GM20000 (cell line): ENCODE measurements at regions not wholly inside any gene's neighbourhood (a gene's known extent, or its start where the extent isn't known, plus 50 kb on each side); places are given as distances from the start of the nearest gene placed in this dataset.
"Not testable (repeated sequence)": the region's sequence is repeated elsewhere in the genome, so short reads cannot be mapped to it uniquely, and the experiment has no call there.

ENCODE experiments used
- DNase-seq: peaks from one replicate; pipeline ENCODE4 v3.0.0; 2012; ENCODE audit warnings: low spot score
- TF ChIP-seq, protein P1 (sequence below): IDR thresholded peaks from 2 replicates; pipeline ENCODE4 v1.5.1; 2012; ENCODE audit warnings: mild to moderate bottlenecking, control low read depth; ENCODE audit errors: extremely low read depth, missing control alignments

DNA sequence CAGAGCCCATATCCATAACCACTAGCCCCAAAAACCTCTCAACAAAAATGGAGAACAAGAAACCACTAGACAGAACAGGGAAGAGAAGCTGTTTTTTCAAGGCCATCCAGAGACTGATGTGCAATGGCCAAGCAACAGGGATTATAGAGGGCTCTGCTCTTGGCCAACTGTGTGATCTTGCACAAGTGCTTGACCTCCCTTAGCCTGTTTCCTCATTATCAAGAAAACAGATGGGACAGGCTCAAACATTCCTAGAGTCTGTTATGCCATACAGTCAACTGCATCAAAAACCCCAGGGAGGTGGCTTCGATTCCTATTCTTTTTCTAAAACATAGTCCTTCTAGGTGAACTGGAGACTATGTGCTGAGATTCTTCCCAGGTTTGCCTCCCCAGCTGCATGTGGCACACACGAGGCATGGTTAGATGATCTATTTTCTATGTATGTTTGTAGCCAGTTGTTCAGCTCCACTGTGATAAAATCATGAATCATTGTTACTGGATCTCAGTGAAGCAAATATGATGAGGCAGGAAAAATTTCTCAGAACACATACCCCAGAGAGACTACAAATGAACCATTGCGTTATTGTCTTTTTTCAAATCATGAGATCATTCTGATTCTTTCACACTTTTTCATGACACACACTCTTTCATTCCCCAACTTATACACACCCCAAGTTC is 132.9 kb upstream of the TGFBR2 start:
- no peak for DNase-seq
- TF ChIP-seq, protein P1, sequence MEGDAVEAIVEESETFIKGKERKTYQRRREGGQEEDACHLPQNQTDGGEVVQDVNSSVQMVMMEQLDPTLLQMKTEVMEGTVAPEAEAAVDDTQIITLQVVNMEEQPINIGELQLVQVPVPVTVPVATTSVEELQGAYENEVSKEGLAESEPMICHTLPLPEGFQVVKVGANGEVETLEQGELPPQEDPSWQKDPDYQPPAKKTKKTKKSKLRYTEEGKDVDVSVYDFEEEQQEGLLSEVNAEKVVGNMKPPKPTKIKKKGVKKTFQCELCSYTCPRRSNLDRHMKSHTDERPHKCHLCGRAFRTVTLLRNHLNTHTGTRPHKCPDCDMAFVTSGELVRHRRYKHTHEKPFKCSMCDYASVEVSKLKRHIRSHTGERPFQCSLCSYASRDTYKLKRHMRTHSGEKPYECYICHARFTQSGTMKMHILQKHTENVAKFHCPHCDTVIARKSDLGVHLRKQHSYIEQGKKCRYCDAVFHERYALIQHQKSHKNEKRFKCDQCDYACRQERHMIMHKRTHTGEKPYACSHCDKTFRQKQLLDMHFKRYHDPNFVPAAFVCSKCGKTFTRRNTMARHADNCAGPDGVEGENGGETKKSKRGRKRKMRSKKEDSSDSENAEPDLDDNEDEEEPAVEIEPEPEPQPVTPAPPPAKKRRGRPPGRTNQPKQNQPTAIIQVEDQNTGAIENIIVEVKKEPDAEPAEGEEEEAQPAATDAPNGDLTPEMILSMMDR: no peak

DNA sequence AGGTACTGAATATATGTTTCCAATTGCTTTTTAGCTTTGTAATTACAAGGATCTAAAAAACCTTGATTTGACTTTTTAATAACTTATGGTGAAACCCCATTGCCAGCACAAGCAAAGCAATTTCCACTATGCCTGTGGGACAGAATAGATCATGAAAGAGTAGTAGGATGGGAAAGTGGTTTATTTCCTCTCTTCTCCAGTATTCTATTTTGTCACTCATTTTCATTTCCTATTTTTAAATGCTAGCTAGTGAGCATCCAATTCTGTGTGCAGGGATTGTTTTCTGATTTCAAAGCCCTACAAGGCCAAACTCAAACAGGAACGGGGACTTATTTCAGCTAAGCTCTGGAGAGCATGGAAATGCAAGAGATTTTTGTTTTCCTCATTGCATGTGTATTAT is 132.0 kb upstream of the TGFBR2 start:
- TF ChIP-seq, protein P1: no peak
- DNase-seq: no peak

DNA sequence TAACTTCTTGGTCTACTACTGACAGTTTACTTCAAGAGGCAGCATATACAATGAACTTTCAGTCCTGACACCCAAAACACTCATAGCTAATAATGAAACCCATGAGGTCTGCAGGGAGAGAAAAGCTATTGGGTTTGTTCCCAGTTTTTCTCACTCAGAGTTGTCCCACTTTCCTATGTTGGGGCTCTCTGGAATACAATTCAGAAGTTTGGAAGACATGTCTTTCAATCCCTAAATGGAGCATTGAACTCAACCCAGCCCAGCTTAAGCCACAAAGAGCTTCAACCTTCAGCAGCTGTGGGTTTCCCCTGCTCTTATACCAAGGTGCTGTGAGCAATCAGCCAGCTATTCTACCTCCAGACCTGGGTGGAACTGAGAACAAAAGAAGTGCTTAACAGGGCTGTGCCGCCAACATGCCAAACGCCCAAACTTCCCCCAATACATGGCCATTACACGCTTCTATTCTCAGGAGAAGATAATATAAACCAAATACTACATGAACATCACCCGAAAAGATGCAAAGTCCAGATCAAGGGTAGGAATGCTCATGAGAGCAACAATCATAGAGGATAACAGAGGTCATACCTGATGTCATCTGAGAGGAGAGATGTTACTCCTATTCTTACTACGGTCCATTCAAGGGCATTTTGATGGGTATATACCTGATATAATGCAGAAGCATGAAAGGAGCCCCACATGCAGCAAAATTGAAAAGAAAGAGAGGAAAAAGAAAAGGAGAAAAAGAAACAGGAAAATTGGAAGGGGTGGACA is 131.2 kb upstream of the TGFBR2 start:
- peak; percentile 15 for DNase-seq
- TF ChIP-seq, protein P1: no peak

DNA sequence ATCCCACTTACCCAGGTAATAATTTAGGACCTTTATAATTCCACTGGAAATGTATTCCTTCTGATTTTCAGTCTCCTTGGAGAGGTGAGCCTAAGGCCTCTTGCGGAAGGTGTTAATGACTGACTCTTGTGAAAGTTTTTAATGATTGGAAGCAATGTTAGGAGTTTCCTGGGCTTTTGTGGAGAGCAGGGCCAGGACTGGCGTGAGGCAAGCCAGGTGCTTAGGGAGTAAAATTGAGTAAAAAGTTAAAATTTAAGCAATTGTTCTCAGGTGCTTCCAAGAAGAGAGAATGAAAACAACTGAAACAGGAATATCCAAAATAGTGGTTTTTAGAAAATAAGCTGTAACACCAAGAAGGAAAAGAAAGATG is 130.6 kb upstream of the TGFBR2 start:
- no peak for DNase-seq
- TF ChIP-seq, protein P1: no peak

DNA sequence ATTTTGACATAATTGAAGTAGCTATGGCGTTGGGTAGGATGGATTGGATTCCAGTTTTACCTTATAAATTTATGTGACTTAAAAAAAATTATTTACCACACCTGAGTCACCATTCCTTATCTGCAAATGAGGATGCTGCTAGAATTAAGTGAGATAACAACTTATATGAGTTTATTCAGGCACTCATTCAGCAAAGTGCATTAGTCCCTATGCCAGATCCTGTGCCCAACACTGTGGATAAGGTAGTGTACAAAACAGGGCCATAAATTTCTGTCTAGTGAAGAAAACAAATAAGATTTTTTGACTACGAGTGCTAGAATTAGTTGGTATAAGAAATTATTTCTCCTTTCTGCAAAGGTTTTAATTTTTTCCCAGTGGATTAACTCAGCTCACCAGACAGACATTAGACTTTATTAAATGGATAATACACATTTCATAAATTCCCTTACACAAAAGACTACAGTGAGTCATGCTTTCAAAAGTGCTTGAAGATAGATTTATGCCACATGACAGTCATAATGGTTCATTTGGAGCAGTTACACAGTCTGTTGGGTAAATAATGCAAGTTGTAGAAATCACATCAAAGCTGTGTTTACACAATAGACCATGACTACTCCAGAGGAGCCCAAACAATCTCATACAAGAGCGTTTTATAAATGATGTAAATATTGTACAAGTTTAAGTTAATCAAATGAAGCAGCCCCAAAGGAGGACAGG is 129.9 kb upstream of the TGFBR2 start:
- DNase-seq: no peak
- TF ChIP-seq, protein P1: no peak

DNA sequence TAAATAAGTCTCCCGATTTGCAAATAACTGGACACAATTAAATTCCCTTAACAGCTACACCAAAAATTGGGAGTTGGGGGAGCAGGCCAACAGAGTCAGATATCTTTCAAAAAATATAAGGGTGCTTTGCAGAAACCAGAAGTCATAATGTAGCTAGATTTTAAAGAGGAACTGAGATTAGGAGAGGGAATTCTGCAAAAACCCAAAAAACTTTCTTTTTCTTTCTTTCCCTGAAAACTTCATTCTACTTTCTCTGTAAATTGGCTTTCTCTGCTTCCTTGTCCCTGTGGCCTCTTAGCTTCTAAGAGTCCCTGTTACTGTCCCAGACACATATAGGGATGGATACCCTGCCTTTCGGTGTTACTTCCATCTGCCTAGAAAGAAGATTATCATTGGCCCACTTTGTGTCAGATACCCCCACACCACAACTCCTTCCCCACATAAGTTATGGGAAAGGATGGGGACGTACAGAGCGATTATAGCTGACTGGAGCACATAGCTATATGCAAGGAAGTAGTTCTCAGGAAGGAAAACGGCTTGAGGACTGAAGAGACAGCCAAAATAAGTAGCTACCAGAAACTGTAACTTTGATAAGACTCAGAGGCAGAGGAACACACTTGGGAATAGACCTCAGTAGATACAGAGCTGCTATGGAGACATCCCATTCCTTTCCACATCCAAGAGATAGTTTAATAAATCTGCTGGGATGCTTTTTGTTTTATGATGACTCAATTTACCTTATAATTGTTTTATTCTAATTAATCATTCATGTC is 129.1 kb upstream of the TGFBR2 start:
- no peak for DNase-seq
- TF ChIP-seq, protein P1: no peak

DNA sequence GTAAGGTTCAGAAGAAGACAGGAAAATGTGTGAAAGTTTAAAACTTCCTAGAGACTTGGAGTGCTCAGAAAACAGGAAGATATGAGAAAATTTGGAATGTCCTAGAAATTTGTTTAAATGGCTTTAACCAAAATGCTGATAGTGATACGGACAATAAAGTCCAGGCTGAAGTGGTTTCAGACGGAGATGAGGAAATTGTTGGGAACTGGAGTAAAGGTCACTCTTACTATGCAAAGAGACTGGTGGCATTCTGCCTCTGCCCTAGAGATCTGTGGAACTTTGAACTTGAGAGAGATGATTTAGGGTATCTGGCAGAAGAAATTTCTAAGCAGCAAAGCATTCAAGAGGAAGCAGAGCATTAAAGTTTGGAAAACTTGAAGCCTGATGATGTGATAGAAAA is 126.7 kb upstream of the TGFBR2 start:
- DNase-seq: not testable (repeated sequence)

DNA sequence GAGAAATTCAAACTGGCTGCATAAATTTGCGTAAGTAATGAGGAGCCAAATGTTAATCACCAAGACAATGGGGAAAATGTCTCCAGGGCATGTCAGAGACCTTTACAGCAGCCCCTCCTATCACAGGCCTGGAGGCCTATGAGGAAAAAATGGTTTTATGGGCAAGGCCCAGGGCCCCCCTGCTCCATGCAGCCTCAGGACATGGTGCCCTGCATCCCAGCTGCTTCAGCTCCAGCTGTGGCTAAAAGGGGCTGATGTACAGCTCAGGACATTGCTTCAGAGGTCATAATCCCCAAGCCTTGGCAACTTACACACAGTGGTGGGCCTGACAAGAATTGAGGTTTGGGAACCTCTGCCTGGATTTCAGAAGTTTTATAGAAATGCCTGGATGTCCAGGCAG is 126.2 kb upstream of the TGFBR2 start:
- not testable (repeated sequence) for DNase-seq
